ENCODE measurements at regions not wholly inside any gene's neighbourhood (a gene's known extent, or its start where the extent isn't known, plus 50 kb on each side); places are given as distances from the start of the nearest gene placed in this dataset.

DNA sequence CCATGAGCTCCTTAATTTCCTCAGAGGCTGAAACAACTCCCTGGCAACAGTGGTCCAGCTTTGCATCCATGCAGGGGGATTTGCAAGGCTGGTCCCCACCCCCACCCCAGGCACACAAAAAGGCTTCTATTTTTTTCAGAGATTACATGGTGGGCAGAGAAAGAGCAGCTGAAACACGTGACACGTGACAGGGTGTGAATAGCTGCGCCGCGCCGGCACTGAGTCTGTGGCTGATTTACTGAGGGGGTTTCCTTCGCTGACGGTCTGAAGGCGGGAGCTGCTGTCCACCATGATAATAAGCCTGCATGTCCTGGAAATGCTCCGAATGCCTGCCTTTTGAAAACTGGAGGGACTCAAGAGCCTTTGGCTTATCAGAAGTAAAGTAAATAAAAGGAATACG is 50.7 kb upstream of the APCDD1 start:
- H3K9me3 ChIP-seq (ENCODE audit: insufficient read depth, low read depth, low read length): no peaks in the 10 kb centered on the region
- H3K4me3 ChIP-seq (ENCODE audit: low read length, poor library complexity, severe bottlenecking): no peak overlapping the region
- no peaks in the 10 kb centered on the region for H3F3A ChIP-seq (ENCODE audit: low read depth)
- H2AFZ ChIP-seq (ENCODE audit: low read length): no peak overlapping the region
- no peaks in the 10 kb centered on the region for H3K36me3 ChIP-seq (ENCODE audit: insufficient read depth, low read length)
- no peak overlapping the region for H3K9ac ChIP-seq (ENCODE audit: low read depth, low read length, poor library complexity, severe bottlenecking)
- no peaks in the 10 kb centered on the region for H3K27me3 ChIP-seq (ENCODE audit: insufficient read depth, low read length, poor library complexity, severe bottlenecking)
- TF ChIP-seq EZH2phosphoT487 (IDR thresholded peaks at IDR 0.05; ENCODE audit: borderline replicate concordance): no peak
- TF ChIP-seq CTCF (conservative IDR thresholded peaks at IDR 0.05; ENCODE audit: low read length): no peak
- H3K79me2 ChIP-seq (ENCODE audit: insufficient read depth, low read length): no peaks in the 10 kb centered on the region
- no peaks in the 10 kb centered on the region for H3K9me2 ChIP-seq (replicated peaks; ENCODE audit: low read depth, low read length)
- H4K20me1 ChIP-seq (ENCODE audit: insufficient read depth, low read length, poor library complexity, severe bottlenecking): no peaks in the 10 kb centered on the region
- no peak overlapping the region for H3K4me2 ChIP-seq (ENCODE audit: low read depth, low read length, poor library complexity, severe bottlenecking)
- H3K4me1 ChIP-seq (ENCODE audit: insufficient read depth, low read length, poor library complexity, severe bottlenecking): no peaks in the 10 kb centered on the region

GRCh38 chr18:10404168-10404567 is 50.3 kb upstream of the APCDD1 start:
- Histone ChIP-seq H3K9me2 (replicated peaks; ENCODE audit: low read depth, low read length) (no peaks in the 10 kb centered on the region), H3K4me3 (ENCODE audit: low read length, poor library complexity, severe bottlenecking) (no peak overlapping the region), H2AFZ (ENCODE audit: low read length) (no peak overlapping the region), H3K79me2 (ENCODE audit: insufficient read depth, low read length) (no peaks in the 10 kb centered on the region), H4K20me1 (ENCODE audit: insufficient read depth, low read length, poor library complexity, severe bottlenecking) (no peaks in the 10 kb centered on the region), H3K9ac (ENCODE audit: low read depth, low read length, poor library complexity, severe bottlenecking) (no peak overlapping the region), H3K36me3 (ENCODE audit: insufficient read depth, low read length) (no peaks in the 10 kb centered on the region), H3K4me1 (ENCODE audit: insufficient read depth, low read length, poor library complexity, severe bottlenecking) (no peaks in the 10 kb centered on the region), H3K27me3 (ENCODE audit: insufficient read depth, low read length, poor library complexity, severe bottlenecking) (no peaks in the 10 kb centered on the region), H3K9me3 (ENCODE audit: insufficient read depth, low read depth, low read length) (no peaks in the 10 kb centered on the region), H3F3A (ENCODE audit: low read depth) (no peaks in the 10 kb centered on the region), H3K4me2 (ENCODE audit: low read depth, low read length, poor library complexity, severe bottlenecking) (no peak overlapping the region)
- no peak for TF ChIP-seq EZH2phosphoT487 (IDR thresholded peaks at IDR 0.05; ENCODE audit: borderline replicate concordance)
- TF ChIP-seq CTCF (conservative IDR thresholded peaks at IDR 0.05; ENCODE audit: low read length): no peak
